Mammary epithelial cell (primary cell): ENCODE measurements at regions not wholly inside any gene's neighbourhood (a gene's known extent, or its start where the extent isn't known, plus 50 kb on each side); places are given as distances from the start of the nearest gene placed in this dataset.
A peak's percentile ranks its signal among the peaks of the same experiment; 100 is the strongest.

Experiments
- EZH2 ChIP-seq: IDR thresholded peaks from 2 replicates; pipeline ENCODE4 v1.6.1; 2012; ENCODE audit warnings: low read length, inconsistent platforms, borderline replicate concordance
- TF ChIP-seq, protein P1 (sequence below), 2 donors: IDR thresholded peaks in 1 of 2; conservative IDR thresholded peaks in 1 of 2; 2 replicates each; pipeline ENCODE4 v1.5.1; 2011 to 2012; ENCODE audit warnings: inconsistent platforms in 2 of 2, low read length in 2 of 2, mild to moderate bottlenecking in 2 of 2, control low read depth in 1 of 2, low read depth in 1 of 2; ENCODE audit not compliant: insufficient read depth in 1 of 2; ENCODE audit errors: extremely low read depth in 1 of 2

DNA sequence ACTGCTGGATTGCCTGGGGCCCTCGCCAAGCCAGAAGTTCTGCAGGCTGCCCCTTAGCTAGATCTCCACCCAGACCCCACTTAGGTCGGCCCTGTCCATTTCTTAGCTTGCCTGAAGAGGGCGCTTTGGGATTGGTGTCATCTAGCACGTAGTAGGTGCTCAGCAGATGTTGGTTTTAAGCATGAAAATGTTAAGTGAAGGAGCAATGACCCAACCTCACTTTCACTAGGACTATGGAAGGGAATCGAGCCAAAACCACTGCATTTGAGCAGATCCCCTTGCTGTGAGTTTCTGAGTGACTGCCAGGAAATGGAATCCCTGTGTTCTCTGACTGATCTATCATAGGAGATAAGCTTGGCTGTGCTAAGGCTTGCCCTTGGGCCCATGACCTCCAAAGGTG lies 131.7 kb upstream of the EEPD1 start:
- TF ChIP-seq, protein P1, sequence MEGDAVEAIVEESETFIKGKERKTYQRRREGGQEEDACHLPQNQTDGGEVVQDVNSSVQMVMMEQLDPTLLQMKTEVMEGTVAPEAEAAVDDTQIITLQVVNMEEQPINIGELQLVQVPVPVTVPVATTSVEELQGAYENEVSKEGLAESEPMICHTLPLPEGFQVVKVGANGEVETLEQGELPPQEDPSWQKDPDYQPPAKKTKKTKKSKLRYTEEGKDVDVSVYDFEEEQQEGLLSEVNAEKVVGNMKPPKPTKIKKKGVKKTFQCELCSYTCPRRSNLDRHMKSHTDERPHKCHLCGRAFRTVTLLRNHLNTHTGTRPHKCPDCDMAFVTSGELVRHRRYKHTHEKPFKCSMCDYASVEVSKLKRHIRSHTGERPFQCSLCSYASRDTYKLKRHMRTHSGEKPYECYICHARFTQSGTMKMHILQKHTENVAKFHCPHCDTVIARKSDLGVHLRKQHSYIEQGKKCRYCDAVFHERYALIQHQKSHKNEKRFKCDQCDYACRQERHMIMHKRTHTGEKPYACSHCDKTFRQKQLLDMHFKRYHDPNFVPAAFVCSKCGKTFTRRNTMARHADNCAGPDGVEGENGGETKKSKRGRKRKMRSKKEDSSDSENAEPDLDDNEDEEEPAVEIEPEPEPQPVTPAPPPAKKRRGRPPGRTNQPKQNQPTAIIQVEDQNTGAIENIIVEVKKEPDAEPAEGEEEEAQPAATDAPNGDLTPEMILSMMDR (conservative IDR thresholded peaks at IDR 0.05 in 1 of 2, IDR thresholded peaks at IDR 0.05 in 1 of 2; ENCODE audit: extremely low read depth in 1 of 2, insufficient read depth in 1 of 2, low read depth in 1 of 2, low read length in 2 of 2): peak; percentile 40 to 59
- TF ChIP-seq EZH2: no peak
